ENCODE measurements at regions not wholly inside any gene's neighbourhood (a gene's known extent, or its start where the extent isn't known, plus 50 kb on each side); places are given as distances from the start of the nearest gene placed in this dataset.

- H3K4me2 ChIP-seq (ENCODE audit: low read depth, low read length), result no peak overlapping the region
- POLR2A ChIA-PET, result no interaction called here
- intact Hi-C loops (cut with micrococcal nuclease; ENCODE audit: unreplicated experiment) (no loop called here), in situ Hi-C loops (cut with HindIII; ENCODE audit: extremely low pct_ligation_motif_present, low pct_unique_long_range_greater_than_20kb) (no loop called here)
- H3K27ac ChIP-seq (ENCODE audit: extremely low read length, insufficient read depth, low read length), result no peak overlapping the region
- H3K4me3 ChIP-seq (replicated peaks in 1 of 3; ENCODE audit: insufficient read depth in 1 of 3, low read depth in 2 of 3, low read length in 3 of 3), result no peak overlapping the region
- H4K20me1 ChIP-seq (ENCODE audit: insufficient read depth, low read length), result no peaks in the 10 kb centered on the region
- H2AFZ ChIP-seq (ENCODE audit: low read length), result no peak overlapping the region
- no peak overlapping the region for H3K9ac ChIP-seq (ENCODE audit: insufficient read depth, low read depth, low read length)
- FAIRE-seq (no peak), ATAC-seq (no peak), DNase-seq (ENCODE audit: low spot score) (no peak)
- no peaks in the 10 kb centered on the region for H3K79me2 ChIP-seq (ENCODE audit: insufficient read depth, low read length)
- BruUV-seq (replicated peaks), result no TSS peak
- H3K4me1 ChIP-seq (ENCODE audit: insufficient read depth, low read length), result no peaks in the 10 kb centered on the region
- CTCF ChIA-PET (ENCODE audit: low intra/inter-chr PET ratio, low total read pairs), result no interaction called here
- H3K27me3 ChIP-seq (ENCODE audit: control insufficient read depth in 1 of 2, insufficient read depth in 2 of 2, low read length in 2 of 2), result peaks cover 0 to 2% of the 10 kb centered on the region in 2 experiments; a peak in 1 of 5 replicates
- H3K9me3 ChIP-seq (ENCODE audit: low read length), result no peaks in the 10 kb centered on the region
- no peaks in the 10 kb centered on the region for H3K36me3 ChIP-seq (replicated peaks in 1 of 2; ENCODE audit: control insufficient read depth in 1 of 2, insufficient read depth in 2 of 2, low read length in 2 of 2)
- 25% methylated on average over 8 of the region's 8 CpGs for WGBS (ENCODE audit: low lambda C conversion rate)
- TF ChIP-seq TIGD3 (CRISPR knock-in tag; IDR thresholded peaks at IDR 0.05; ENCODE audit: borderline replicate concordance) (no peak), KAT2B (IDR thresholded peaks at IDR 0.05; ENCODE audit: borderline replicate concordance, low read depth, low read length) (no peak), ZNF142 (CRISPR knock-in tag; IDR thresholded peaks at IDR 0.05) (no peak), KMT2B (CRISPR knock-in tag; IDR thresholded peaks at IDR 0.05) (no peak), MTF1 (CRISPR knock-in tag; IDR thresholded peaks at IDR 0.05) (no peak), CREB3 (CRISPR knock-in tag; IDR thresholded peaks at IDR 0.05) (no peak), TAF15 (IDR thresholded peaks at IDR 0.05; ENCODE audit: low read depth, low read length, poor library complexity, severe bottlenecking) (no peak), SMARCE1 (IDR thresholded peaks at IDR 0.05; ENCODE audit: borderline replicate concordance) (no peak), GPN1 (CRISPR knock-in tag; IDR thresholded peaks at IDR 0.05; ENCODE audit: borderline replicate concordance) (no peak), NR2F1 (CRISPR knock-in tag; IDR thresholded peaks at IDR 0.05) (no peak), KLF11 (CRISPR knock-in tag; IDR thresholded peaks at IDR 0.05) (no peak), CCDC6 (CRISPR knock-in tag; IDR thresholded peaks at IDR 0.05) (no peak), CCAR2 (optimal IDR thresholded peaks at IDR 0.05; ENCODE audit: low read depth, low read length) (no peak), HNF1B (CRISPR knock-in tag; IDR thresholded peaks at IDR 0.05) (no peak), HDAC2 (CRISPR knock-in tag; IDR thresholded peaks at IDR 0.05) (no peak), ZNF24 (IDR thresholded peaks at IDR 0.05) (no peak)
Observed at GRCh38 chr10:91340613-91341362, 69.4 kb upstream of the HECTD2 start.

Data from HepG2 (cell line).